ENCODE measurements at regions not wholly inside any gene's neighbourhood (a gene's known extent, or its start where the extent isn't known, plus 50 kb on each side); places are given as distances from the start of the nearest gene placed in this dataset.

DNA sequence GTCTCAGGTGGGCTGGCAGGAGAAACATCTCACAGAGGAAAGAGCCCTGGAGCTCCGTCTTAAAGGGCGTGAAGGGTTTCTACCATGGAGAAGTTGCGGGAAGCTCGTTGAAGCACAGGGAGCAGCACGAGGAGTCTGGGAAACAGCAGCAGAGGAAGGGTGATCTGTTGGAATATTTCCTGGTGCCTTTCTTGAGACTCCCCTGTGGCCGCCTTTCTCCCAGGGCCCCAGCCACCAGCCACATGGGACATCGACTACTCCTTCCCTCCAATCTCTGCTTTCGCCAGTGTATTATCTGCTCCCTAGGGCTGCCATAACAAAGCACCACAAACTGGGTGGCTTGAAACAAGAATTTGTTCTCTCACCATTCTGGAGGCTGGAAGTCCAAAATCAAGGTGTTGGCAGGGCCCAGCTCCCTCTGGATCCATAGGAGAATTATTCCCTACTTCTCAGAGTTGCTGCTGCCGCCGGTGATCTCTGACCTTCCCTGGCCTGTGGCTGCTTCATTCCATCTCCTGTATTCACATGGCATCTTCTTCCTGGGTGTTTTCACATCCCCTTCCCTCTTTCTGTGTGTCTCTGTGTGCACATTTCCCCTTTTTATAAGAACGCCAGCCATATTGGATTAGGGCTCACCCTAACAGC lies 152.8 kb upstream of the GSC start:
- no peak for DNase-seq

DNA sequence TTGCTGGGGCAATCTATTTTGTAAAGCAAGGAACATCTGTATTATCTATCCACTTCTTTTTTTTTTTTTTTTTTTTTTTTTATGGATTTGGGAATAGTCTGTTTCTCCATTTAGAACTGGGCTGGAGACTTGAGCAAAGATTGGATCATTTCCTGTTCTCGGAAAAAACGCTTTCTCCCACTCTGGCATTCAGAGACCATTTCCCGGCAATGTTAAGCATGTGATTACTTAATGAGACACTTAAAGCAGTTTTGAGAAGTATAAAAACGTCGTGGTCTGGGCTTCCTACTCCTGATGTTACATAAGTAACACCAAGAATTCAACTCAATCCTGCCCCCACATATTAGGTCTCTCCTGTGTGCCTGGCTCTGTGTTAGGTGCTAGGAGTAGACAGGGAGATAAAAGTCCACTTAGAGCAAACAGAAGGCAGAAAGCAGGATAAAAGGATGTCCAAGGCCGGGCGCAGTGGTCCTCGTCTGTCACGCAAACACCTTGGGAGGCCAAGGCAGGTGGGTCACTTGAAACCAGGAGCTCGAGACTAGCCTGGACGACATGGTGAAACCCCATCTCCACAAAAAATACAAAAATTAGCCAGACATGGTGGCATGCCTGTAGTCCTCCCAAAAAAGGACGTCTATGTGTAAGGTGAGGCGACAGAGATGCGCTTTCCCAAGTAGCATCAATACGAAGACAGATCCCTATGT lies 152.1 kb upstream of the GSC start:
- DNase-seq, result no peak

DNA sequence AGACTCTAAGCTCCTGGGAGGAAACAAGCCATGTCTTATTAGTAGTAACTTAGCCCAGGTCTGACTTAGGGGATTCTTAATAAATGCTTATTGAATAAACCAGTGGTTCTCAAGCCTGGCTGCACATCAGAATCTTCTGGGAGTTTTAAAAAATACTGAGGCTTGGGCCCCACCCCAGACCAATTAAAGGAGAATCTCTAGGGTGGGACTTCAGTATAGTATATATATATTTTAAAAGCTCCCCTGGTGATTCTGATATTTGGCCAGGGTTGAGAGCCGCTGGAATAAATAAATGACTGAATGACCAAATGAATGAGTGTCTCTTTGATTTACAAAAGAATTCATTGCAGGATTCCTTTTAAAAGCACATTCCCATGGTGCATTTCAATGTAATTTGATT lies 151.5 kb upstream of the GSC start:
- DNase-seq, result no peak

DNA sequence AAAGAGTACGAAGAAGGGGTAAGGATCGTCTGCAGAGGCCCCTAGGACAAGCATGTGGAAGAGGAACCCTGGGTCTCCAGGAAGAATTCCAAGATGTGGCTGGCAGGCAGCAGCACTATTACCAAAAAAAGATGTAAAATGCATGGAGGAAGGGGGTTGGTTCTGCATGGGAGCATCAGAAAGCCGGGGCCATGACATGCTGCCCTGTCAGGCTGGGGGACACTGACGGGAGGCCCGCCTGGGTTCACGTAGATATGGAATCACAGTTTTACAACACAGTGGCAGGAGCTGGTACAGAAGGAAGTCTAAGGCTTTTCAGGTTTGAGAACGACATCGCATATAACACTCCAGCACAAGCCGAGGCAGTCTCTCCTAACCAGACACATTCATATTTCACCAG lies 150.0 kb upstream of the GSC start:
- no peak for DNase-seq

DNA sequence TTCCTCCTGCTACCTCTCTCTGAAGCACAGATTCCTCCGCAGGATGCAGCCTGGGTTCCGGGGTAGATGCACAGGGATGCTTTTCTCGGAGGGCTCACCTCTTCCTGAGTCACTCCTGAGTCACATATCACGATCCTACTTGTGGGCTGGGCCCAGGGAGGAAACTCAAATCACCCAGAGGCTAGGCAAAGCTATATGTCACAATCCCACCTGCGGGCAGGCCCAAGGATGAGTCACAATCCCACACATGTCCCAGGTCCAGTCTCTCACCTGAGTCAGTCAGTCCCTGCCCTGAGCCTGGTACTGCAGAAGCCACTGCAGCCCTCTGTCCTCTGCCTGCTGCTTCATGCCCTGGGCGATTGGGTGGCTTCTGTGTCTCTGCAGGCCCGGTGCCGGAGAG lies 149.0 kb upstream of the GSC start:
- no peak for DNase-seq

DNA sequence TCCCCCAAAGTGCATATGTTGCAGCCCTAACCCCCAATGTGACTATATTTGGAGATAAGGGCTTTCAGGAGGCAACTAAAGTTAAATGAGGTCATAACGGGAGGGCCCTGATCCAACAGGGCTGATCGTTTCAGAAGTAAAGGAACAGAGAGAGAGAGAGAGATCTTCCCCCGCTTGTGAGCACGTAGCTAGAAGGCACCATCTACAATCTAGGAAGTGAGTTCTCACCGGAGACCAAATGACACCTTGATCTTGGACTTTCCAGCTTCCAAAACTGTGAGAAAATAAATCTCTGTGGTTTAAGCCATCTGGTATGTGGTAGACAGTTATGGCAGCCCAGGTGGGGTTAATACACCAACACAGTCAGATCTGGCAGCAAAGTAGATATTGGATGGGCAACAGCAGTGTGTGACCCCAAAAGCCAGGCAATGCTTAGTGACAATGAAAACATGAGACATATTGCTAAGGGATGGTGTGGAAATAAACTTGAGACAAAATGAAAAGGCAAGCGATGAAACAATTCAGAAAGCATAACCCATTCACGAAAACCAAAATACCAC lies 147.2 kb upstream of the GSC start:
- DNase-seq, result no peak

DNA sequence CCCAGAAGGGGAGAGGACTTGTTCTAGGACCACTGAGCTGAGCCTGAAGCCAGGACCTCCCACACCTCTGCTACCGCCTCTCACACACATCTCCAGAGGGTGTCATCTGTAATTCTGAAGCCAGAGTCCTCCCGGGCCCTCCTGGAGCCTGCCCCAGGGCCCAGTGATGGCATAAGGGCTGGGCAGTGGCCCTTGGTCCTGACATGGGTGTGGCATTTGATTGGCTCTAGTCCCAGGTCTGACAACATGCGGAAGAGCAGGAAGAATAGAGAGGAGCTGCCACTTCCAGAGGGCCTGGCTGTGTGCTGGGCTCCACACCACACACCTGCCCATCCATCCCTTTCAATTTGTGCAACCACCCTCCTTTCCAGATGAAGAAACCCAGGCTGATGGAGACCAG lies 144.3 kb upstream of the GSC start:
- no peak for DNase-seq

DNA sequence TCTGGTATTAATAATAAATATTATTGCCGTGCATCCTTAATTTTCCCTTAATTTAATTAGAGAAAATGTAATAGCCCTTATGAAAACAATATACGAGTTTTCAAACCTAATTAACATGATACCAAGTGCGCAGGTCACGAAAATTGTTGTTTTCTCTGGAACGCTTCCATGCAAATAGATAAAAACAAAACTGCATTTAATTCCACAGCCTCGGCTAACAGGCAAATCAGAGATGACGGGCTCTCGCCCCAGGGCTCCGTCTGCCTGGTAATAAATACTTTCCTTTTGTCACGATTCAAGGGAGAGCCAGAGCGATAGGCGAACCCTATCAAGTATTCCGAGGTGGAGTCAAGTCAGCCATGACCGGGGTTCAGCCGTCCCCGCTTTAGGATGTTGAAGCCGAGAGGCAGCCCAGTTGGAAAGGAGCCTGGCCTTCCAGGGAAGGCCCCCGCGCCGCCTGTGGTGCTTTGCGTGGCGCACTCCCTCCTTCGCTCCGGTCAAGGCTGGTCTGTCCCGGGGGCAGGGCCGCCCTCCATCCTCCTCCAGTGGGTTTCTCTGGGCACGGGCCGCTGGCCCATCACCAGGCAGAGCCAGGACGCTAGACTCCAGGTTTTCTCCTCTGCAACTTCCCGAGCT lies 137.8 kb upstream of the GSC start:
- no peak for DNase-seq

DNA sequence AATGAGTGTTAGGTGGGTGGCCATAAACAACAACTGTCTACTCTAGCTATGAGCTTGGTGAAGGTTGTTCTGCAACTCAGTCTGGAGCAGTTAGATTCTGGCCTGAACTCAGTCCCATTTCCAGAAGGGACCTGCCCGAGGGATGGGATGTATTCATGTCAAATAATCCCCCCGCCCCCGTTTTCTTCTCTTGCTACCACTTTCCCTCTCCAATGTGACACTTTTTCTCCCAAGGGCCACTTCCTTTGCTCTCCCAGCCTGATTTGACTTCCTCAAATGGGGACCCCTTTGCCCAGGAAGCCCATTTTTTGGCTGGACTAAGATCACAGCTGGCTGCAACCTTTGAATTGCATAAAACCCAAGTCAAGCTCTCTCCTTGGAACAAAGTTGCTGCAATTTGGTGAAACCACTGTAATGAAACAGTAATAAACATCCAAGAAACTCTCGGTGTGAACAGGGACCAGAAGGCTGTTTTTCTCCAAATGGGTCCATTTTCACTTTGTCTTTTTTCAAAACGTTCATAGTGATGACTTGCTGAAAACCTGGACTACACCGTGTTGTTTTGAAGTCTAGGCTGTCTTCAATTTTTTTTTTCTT lies 137.2 kb upstream of the GSC start:
- no peak for DNase-seq

DNA sequence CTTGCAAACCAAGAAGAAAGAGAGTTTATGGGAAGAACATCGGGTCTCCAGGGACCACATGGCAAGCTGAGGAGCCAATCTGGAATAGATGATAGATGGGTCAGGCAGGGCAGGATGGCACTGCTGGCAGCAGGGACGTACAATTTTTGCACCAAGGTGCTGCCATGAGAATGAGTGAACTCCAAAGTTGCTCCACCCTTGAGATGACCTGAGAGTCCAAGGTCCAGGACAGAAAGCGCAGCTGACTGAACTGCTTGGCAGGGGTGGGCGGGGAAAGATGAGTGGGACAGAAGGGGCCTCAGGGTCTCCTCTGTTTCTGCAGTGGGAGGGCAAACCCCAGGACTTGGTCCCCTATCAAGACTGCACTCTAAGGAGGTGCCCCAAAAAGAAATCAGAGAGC lies 136.7 kb upstream of the GSC start:
- DNase-seq, result no peak

DNA sequence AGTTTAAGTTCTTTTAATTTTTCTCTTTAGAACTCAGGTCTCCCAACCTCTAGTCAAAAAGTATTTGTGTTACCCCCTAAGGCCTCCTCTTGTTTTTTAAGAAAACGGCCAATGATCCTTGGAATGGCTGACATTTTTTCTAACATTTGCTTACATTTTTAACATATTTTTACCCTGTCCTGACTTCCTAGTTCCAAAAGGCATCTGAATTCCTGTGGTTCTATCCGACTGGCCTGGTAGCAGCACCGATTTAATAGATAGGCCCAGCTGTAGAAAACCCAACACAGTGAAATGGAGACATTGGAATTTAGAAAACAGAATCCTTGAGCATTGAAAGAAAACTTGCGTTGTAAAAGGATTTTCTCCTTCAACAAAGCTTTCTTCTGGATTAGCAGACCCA lies 134.7 kb upstream of the GSC start:
- no peak for DNase-seq

DNA sequence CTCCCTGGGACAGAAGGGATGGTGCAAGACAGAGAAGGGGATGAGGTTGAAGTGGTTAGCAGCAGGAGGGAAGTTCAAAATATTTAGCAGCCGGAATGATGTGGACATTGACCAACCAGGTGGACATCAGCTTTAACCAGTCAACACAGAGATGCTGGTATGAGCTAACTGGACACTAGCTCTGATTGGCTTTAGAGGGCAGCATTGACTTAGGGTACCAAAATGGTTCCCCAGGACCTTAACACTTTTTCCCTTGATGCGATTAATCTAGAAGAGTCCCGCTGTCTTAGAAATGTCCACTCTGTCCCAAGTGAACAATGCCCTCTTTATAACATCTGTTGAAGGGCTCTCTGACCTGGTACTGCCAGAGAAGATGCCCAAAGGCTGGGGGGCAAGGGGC lies 134.0 kb upstream of the GSC start:
- DNase-seq, result no peak

DNA sequence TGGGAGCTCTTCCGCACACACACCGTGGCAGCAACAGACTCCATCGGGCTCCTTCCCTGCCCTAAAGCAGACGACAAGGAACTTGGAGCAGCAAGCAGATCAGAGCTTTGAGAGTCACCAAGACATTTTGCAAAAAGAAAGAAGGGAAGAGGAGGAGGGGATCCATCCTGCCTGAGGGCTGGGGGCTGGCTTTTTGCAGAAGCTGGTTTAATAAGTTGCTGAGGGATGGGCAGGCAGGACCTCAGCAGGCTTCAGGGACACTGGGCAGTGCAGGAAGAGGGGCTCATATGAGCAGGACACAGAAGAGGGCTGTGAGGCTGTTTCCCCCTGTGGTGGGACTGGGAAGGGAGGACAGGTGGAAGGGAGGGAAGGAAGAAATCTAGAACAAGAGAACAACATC lies 133.4 kb upstream of the GSC start:
- no peak for DNase-seq

DNA sequence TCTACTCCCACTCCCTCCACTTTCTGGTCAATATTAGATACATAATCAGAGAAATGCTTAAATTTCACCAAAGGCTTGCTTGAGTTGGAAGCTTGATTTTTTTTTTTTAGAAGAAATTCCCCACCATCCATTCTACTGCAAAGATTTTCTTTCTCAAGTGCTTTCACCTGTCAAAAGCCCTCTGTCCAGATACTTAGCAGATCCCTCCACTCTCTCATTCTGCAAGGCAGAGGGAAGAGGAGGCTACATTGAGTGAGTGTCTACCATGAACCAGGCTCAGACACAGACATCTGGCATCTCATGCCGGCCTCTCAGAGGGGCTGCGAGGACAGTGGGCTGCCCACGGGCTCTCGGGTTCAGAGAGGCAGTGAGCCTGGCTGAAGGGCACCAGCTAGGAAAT lies 127.6 kb upstream of the GSC start:
- no peak for DNase-seq

DNA sequence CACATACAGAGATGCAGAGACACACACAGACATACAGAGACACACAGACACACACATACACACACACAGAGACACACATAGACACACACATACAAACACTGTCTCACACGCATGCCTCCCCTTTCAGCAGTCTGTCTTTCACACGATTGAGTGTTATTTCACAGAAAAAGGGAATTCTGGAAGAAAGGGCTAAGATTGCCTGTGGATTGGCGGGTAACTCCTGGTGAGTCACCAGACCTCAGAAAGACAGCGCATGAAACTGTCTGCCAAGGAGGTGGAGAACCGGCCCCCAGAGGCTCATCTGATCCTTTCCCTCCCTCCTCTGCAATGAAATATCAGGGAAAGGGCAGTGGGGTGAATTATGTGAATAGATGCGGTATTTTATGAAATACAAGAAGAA lies 127.2 kb upstream of the GSC start:
- no peak for DNase-seq

DNA sequence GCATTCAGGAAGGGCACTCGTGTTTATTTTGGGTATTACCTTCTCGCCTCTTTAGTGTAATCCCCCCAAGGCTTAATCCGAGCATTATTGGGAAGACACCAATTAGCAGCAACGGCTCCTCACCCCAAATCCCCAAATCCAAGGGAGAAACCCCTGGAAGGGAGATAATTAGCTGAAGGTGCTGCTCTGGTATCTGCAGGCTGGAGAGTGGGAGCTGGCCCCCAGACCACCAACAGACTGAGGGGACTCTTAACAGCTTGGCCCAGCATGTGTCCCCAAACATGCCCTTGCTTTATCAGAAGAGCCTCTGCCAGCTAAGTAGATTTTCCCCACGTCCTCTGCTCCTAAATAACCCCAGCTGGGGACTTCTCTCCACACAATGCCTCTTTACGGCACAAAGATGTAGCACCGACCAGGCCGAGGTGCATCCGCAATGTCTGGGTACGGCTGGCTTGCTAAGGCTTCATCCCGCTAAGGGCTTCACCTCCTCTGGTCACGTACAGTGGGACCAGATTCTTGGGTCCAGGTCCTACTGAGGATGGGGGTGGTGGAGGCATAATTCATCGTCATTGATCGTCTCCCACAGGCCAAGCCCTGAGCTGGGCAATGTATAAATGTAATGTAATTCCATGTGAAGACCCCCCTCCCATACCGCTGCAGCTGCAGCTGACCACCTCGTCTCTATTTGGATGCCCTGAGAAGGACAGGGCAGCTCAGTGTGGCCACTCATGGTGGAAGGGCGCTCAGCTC lies 123.7 kb upstream of the GSC start:
- no peak for DNase-seq

DNA sequence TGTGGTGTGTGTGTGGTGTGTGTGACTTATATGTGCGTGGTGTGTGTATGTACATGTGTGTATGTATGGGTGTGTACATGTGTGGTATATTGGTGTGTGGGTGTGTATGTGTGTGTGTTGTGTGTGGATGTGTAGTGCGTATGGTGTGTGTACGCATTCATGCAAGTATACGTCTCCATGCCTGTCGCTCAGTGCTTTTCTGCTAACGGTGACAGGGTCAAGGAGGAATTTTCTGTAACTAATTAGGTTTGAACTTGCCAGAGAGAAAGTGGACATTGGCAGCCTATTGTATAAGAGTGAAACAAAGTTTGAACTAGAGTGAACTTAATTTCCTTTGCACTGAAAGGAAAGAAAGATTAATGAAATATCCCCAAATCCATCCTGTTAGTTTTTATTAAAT lies 120.9 kb upstream of the GSC start:
- DNase-seq, result no peak

DNA sequence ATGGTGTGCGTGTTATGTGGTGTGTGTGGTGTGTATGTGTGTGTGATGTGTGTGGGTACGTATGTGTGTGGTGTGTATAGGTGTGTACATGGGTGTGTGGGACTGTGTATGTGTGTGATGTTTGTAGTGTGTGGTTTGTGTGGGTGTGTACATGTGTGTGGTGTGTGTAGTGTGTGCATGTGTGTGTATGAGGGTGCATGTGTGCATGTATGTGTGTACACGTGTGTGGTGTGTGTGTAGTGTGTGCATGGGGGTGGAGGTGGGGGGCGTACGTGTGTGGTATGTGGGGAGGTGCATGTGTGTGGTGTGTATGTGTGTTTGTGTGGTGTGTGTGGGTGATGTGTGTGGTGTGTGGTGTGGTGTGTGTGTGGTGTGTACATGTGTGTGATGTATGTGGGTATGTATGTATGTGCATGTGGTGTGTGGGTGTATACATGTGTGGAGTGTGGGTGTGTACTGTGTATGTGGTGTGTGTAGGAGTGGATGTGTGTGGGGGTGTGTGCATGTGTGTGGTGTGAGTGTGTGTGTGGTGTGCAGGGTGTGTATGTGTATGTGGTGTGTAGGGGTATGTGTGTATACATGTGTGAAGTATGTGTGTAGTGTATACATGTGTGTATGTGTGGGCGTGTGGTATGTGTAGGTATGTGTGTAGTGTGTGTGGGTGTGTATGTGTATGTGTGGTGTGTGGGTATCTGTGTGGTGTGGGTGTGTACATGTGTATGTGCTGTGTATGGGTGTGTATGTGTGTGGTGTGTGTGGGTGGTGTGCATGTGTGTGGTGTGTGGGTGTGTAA lies 119.8 kb upstream of the GSC start:
- no peak for DNase-seq

DNA sequence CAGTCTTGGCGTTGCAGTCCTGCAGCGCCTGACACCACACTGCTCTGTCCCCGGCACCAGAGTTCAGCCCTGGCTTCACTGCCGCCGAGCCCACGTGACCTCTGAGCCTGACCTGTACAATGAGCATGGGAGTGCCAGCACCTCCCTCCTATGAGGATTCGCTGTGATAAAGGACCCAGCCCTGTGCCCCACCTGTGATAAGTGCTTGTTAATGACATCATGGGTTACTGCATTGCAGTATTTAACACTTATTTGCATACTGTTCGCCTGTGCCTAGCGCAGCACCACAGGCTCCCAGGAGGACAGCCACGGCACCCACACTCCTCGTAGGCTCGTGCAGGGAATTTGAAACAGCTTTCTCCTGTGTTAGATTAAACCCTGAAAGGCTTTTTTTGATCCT lies 118.2 kb upstream of the GSC start:
- DNase-seq, result no peak

DNA sequence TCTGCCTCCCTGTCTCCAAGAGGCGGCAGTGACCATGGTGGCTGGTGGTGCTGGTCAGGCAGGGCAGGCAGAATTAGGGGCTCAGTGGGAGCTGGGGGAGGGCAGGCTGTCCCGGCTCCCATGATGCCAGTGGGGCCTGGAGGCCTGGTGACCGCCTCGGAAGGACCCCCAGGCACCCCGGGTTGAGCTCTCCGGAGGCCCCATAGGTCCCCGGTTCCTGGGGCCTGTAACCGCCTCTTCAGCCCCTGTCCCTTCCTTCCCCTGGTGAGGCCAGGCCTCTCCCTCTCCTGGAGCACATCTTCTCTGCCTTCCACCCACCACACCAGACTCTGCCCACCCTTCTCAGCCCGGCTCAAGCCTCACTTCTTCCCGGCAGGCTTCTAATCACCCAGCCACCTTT lies 117.7 kb upstream of the GSC start:
- no peak for DNase-seq

DNA sequence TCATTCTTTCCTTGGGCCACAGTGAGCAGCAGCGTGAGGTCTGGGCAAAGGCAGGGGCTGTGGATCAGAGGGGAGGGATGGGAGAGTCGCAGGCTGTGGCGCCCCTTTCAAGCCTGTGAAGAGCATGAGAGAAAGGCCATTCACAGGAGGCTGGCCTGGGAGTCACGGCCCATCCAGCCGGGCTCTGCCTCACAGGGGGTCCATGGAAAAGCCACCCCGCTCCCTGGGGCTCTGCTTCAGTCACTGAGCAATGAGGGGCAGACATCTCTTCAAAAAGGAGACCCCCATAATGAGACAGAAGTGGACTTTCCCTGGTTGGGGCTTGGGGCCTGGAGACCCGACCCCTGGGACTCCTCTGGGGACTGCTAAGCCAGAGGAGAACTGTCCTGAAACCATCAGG lies 117.0 kb upstream of the GSC start:
- DNase-seq, result no peak

DNA sequence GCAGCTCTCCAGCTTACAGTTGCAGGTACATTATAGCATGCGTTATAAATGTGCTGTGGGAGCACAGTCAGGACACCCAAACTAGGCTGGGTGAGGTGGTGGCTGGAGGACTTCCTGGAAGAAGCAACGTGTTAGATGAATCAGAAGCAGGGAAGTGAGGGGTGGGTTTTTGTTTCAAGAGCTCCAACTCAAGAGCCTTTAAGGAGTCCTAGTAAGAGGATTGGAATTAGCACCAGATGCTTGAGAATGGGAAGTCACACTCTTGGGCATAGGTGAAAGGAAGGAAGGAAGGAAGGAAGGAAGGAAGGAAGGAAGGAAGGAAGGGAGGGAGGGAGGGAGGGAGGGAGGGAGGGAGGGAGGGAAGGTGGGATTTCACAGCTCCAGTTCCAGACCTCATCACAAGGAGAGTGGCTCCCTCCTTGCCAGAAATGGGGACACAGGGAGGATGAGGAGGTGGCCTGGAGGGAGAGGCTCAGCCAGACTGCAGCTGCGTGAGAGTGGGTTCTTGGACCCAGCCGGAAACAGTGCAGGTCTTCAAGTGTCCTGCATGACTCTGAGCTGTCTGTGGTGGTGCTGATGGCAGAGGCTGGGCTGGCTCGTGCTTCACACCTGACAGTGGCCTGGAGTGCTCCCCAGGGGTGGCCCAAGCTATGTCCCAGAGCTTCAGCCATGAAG lies 115.7 kb upstream of the GSC start:
- no peak for DNase-seq
